NCI-H2196 (cell line): ENCODE measurements at regions not wholly inside any gene's neighbourhood (a gene's known extent, or its start where the extent isn't known, plus 50 kb on each side); places are given as distances from the start of the nearest gene placed in this dataset.

Experiments used
- DNase-seq: peaks from one replicate; lab custom pipeline; 2025; ENCODE audit not compliant: unreplicated experiment; lab: John Stamatoyannopoulos, UW

DNA sequence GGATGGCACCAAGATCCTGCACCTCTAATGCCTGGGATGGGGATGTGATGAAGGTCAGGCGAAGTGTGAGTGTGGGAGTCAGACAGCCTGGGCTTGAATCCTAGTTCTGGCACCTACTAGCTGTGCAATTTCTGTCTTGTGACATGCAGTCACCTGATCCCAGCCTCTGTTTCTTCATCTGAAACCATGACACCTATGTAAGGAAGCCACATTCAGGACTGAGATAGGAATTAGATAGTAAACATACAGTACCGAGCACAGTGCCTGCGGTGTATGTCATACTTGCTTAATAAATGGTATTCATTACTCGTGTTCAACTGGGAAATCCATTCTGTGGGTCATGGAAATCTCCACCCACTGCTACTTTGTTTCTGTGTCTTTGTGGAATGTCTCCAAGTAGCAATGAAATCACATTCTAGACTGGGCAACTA lies 140.6 kb upstream of the STC2 start:
- no peak for DNase-seq

DNA sequence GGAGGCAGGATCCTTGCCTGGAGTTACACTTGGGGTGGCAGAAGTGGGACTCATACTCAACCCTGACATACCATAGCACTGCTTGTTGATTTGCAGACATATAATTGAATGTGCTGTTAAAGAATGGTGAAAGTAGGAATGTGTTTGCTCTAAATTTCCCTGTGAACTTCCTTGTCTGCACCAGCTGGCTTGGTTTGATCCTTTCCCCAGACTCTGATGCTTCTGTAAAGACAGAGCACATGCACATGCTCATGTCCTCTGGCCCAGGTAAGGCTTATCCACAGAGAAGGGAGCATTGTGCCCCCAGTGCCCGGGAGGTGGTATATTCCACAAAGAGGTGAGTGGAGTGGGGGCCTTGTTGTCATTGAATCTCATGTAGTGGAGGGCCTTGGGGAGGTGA lies 138.0 kb upstream of the STC2 start:
- DNase-seq, result no peak

DNA sequence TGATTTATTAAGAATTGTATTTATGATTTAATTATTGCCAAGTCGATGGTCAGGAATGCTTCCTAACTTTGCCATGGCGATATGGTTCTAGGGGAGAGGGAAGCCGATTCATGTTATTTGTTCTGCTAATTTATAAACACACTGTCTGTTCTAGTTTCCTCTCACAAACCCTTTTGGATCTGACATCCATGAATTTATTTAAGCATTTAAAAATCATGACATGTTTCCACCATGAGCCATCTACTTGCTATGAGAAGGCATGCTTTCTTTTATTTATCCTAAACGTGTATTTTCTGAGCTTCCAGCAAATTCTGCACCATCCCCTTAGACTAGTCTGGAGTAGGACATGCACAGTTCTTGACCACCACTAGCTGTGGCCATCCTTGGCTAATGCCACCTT lies 136.6 kb upstream of the STC2 start:
- DNase-seq, result no peak

DNA sequence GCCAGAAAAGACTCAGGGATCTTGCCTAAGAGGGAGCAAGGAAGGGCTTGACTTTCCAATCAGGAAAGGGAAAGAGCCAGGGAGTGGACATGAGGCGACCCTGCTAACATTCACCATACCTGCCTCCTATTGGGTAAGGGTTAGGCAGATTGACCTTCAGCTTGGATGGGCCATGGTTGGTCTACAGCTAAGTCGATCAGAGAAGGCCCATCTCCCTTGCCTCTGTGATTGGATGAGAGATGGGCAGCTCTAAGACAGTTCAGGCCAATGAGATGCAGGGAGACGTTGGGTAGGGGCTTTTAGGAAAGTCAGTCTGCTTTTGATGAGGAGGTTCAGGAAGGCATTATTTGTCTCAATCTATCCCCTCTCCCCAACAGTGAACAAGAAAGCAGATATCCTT lies 135.0 kb upstream of the STC2 start:
- no peak for DNase-seq

DNA sequence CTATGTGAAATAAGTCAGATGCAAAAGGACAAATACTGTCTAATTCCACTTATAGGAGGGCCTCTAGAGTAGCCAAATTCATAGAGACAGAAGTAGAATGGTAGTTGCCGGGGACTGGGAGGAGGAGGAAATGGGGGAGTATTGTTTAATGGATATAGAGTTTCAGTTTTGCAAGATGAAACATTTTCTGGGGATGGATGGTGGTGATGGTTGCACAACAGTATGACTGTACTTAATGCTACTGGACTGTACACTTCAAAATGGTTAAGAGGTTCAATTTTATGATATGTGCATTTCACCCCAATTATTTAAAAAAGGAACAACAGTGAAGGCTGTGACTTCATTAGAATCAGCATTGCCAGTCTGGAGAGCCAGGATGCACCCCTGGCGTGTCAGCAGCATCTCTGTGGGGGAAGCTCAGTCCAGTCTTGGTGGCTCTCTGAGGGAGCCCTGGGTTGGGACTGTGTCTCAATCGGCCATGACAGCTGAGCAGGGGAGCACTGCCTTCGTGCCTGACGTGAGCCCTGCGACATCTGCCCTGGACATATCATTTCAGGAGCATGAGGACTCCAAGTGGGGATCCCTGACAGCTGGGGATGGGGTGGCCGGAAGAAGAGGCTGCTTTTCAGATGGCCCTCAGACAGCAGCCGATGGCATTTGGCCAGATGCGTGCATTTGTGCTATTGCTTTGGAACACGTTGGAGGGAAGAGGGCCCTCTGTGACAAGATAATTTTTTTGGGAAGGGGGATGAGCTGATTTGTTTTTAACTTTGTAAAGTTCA lies 130.8 kb upstream of the STC2 start:
- no peak for DNase-seq

DNA sequence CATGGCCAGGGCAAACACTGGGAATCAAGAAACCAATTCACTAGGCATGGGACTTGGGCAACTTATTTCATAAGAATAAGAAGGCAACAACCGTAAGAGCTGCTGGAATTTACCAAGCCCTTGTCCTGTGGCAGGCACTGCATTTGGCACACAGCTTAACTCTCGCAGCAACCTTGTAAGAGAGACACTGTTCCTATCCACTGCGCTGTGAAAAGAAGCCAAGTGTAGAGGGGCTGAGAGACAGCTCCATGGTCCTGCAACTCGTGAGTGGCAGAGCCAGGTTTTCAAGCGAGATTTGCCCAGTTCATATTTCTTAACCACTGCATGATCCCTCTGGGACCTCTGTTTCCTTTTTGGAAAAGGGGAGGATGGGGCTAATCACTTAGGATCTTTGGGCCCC lies 129.3 kb upstream of the STC2 start:
- DNase-seq, result no peak

DNA sequence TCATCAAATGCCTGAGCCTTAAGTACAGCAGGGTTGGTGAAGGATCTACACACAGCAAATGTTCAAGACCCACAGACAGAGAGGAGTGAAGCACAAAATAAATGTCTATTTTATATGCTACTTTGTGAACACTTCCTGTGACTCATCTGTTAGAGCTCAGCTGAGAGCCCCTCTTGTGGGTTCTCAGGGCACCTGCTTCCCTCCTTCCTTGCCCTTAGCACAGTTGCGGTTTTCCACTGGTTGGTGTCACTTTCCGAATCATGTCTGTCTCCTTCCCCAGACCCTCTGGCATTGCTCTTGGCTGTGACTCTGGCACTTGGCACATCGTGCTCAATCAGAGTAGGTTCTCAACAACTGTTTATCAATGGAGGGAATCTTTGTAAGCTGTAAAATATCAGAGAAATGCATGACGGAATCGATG lies 128.5 kb upstream of the STC2 start:
- DNase-seq, result no peak

DNA sequence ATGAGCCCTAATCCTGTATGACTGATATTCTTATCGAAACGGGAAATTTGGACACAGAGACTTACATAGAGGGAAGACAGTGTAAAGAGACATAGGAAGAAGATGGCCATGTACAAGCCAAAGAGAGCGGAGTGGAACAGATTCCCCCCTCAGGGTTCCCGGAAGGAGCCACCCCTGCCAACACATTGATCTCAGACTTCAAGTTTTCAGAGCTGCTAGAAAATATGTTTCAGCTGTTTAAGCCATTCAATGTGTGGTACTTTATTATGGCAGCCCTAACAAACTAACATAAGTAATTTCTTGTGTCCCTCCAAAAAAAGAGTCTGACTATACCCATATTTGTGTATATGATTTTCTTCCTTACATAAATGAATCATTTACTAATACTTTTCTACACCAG lies 128.0 kb upstream of the STC2 start:
- DNase-seq, result no peak

DNA sequence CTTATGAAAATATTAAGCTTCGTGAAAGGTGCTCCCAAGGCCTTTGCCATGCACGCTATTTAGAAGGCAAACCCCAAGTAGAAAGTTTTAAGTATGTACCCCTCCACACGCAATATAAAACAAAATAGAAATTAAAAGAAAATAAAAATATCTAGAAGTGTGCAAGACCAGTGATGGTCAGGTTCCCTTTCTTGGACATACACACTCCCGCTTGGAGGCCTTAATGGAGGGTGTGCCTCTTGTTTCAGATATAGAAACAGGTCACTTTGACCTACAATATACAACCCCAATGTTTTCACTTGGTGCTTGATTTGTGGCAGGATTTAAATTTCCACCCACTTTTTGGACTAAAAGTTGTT lies 127.4 kb upstream of the STC2 start:
- DNase-seq, result no peak

DNA sequence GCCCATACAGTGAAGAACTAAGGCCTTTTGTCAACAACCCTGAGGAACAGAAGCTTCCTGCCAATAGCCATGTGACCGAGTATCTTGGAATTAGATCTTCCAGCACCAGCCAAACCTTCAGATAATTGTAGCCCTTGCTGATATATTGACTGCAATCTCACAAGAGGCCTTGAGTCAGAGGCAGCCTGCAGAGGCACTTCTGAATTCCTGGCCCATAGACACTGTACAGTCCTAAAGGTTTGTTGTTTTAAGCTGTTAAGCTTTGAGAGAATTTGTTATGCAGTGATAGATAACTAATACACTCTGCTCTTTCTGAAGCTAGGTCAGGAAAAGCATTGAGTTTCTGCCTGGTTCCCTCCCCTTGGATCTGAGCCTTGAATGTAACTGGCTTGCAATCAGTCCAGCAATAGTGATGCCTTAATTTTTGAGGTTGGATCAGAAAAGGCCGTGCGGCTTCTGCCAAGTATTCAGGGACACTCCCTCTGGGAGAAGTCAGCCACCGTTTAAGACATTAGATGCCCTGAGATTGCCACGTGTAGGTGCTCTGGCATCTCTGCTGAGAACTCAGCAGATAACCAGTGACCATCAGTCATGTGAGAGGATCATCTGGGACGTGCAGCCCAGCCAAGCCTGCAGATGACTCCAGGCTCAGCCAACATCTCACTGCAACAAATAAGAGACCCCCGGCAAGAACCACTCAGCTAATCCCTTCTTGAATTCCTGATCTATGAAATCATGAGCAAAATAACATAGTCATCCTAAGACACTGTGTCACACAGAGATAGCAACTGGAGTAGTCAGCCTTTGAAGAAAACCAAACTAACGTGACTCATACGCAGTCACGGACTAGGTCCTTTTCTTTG lies 126.8 kb upstream of the STC2 start:
- DNase-seq, result no peak

DNA sequence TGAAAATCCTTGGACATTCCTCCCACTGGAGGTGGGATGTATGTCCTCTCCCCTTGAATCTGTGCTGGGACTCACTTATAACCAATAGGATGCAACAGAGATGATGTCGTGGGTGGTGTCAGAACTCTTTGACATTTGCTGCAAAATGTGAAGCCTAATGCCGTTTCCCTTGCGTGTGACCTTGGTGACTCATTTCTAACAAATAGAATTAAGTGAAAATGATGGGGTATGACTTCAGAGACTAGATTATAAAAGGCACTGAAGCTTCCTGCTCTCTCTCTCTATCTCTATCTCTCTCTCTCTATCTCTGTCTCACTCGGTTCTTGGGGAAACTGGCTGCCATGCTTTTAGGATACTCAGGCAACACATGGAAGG lies 126.1 kb upstream of the STC2 start:
- no peak for DNase-seq

DNA sequence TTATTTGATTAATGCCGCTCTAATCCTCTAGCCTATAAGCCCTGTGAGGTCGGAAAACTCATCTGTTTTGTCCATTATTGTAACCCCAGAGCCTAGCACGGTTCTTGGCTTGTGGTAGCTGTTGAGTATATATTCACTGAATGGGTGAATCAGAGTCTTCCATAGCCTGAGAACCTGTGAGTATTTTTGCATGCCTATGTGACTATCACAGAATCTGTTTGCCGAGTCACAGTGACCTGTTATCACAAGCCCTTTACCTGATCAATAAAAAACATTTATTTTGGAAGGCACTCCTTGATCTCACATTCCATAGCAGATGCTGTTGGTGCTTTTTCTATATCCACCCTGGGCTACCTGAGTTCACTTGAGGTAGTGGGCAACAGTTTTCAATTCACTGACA lies 125.0 kb upstream of the STC2 start:
- no peak for DNase-seq

DNA sequence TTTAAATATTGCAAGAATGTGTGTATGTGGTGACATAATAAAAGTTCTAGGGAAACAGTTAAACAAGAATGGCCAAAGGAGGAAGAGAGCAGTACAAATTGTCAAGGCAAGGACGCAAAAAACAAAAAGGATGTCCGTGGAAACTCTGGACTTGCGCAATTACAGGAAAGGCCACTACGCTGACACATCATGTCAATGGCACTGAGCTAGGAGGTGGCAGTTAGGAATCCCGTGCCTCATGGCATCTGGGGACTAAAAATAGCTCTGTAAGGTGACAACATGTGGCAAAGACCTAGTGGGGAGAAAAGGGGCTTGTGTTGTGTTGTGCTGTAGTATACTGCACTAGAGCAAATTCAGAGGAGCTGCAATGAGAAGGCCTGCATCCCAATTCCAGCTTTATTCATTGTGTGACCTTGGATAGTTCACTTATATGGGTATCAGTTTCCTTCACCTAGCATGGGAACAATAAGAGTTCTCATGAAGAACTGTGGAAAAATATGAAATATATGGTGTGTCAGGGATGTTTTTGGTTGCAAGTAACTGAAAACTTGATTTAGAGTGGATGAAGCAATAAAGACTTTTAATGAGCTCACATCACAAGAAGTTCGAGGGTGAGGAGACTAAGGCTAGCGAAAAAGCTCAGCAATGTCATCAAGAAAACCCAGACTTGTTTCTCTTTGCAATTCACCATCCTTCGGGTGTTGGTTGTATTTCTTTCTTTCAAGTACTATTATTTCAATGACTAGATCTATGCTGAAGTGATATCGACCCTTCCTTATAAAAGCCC lies 124.1 kb upstream of the STC2 start:
- no peak for DNase-seq

DNA sequence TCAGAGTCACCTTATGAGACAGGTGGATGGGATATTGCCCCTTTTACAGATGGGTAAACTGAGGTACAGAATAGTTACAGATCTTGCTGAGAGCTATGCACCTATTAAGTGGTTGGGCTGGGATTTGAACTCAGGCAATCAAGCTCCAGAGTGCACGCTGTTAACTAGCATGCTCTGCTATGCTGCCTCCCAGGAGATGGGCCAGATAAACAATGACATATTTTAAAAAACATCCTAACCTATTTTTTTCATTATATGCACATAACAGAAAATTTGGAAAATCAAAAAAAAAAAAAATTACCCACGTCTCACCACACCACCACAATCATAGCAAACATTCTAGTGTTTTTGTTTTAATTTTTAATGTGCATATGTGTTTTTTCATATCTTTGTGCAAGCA lies 123.4 kb upstream of the STC2 start:
- no peak for DNase-seq

DNA sequence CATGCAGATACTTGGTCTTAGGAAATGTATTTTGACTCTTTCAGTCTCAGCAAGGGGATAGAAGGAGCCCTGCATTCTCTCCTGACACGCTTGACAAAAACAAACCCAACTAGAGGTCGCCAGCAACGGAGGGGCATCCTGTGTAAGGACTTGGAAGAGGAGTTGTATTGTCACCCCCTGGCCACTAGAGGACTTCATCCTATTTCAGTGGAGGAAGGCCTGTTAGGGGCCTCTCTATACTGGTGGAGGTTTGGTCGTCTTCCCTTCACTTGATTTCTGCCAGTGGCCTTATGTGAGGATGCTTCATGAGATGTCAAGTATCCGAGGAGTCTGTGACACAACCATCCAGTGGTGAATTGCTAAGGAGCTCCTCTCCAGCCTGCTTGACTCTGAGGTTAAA lies 122.8 kb upstream of the STC2 start:
- no peak for DNase-seq

DNA sequence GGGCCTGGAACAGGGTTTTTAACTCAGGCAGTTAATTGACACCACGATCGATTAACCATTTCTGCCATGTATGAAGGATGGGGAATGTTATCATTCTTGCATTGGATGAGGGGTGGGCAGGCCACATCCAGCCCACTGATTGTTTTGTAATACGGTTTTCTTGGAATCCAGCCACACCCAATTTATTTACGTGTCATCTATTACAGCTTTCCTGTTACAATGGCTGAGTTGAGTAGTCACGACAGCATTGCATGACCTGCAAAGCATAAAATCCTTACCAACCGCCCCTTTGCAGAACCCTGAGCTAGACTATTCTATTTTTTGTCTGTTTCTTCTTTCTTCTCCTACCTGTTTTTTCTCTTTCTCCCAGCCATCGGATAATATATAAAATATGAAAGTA lies 122.0 kb upstream of the STC2 start:
- DNase-seq, result no peak

DNA sequence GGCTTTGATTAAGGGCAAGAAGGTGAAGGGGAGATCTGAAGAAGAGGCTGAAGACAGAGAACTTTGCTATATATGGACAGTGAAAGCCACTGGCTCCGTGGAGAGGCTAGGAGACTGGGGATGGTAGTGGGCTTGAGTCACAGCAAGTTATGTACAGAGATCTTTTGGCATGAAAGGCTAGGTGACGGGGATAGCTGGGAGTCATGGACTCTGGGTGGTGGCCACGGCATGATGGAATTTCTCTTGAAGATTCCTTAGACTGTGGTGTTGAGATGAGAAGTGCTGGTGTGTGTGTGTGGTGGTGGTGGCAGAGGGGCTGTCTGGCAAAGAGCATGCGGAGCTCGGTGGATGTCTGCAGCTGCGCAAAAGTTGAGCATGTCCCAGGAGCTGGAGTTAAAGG lies 120.6 kb upstream of the STC2 start:
- no peak for DNase-seq

DNA sequence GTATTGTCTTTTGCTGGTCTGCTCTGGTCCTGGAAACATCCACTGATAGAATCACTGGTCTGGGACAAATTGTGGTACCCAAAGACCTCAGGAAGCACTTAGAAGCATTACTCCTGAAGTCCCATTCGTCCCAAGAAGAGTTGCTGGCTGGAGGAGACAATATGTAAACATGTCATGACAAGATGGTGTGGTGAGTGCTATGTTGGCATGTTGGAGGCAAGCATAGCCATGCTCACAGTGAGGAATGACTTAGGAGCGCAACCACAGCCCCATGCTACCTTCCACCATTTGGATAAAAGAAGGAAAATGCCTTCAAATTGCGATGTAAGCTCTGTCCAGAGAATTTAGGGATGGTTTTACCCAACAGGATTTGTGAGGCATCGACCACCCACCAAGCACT lies 115.8 kb upstream of the STC2 start:
- no peak for DNase-seq

DNA sequence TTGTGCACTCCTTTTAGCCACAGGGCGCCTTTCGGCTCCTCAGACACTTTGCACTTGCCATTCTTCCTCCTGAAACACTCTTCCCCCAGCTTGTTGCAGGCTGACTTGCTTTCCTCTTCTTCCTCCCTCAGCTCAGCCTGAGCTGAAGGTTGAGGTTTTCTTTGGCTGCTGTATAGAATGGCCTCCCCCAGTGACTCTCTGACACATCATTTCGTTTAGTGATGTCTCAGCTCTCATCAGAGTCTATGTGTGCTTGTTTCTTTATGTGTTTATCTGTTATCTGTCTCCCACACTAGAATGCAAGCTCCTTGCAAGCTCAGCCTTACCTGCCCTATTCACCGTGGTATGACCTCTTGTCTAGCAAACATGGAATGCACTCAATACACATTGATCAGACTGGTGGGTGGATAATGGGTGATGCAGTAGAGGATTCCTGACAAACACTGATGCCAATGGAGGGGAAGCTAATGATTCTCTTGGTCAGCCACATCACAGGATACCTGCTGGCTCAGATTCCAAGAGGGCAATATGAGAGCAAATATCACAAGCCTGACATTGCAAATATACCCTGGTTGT lies 112.9 kb upstream of the STC2 start:
- no peak for DNase-seq

DNA sequence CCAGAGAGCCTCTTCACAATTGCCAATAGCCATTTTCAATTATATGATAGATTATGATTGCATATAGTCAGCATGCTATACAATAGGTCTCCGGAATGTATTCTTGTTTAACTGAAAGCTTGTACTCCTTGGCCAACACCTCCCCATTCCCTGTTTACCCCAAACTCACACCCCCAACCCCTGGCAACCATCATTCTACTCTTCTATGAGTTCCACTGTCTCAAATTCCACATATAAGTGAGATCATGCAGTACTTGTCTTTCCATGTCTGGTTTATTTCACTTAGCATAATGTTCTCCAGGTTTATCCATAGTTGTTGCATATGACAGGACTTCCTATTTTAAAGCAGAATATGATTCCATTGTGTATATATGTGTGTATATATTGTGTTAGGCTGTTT lies 110.7 kb upstream of the STC2 start:
- DNase-seq, result no peak

DNA sequence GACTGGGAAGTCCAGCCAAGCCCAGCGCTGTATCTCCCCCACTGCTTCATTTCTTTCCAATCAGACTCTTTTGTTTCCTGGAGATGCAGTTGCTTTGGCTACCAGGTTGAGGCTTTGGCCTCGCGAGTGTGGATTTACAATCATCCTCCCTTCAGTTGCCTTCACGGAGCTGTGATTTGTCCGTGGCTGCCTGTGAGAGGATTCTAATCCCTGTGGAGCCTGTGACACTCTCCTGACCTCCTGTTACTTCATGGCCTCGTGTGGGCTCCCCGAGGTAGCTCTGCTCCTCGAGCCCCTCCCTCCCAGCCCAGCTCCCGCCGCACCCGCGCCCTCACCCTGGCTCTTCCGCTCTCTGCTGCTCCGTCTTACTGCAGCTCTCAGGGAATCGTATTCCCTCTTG lies 107.2 kb upstream of the STC2 start:
- DNase-seq, result no peak

DNA sequence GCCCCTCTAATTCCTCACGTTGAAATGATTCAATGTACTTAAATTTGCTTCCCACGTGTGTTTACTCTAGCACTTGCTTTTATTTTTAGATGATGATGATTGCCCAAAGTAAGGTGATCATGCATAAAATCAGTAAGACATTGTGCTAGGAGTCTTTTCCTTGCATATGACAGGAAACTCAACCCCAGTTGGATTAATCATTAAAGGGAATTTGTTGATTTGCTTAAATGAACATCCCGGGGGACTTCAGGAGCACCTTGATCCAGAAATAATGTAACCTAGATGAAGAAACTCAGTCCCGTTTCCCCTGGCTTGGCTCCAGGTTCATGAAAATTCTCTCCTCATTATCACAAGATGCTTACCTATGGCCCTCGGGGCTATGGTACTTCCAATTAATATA lies 106.1 kb upstream of the STC2 start:
- DNase-seq, result no peak
